ENCODE measurements at regions not wholly inside any gene's neighbourhood (a gene's known extent, or its start where the extent isn't known, plus 50 kb on each side); places are given as distances from the start of the nearest gene placed in this dataset.

DNA sequence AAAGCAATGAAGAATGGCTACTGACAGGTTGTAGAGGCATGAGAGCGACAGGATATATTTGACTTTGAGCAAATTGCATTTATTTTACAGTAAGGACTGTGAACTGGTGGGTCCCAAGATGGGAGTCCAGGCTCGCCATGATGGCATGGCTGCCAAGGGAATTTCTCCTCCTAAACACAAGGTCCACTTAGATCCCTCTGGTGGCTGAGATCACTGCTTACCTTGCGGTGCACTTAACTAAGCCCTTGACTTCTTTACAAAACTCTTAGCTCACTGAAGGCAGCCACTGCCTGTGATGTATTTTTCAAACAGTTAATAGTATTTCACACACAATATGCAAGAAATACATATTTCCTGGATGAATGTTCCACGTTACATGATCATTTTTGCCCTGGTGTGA is 50.3 kb upstream of the SORBS2 start:
- H3K4me1 Mint-ChIP-seq, result no peaks in the 10 kb centered on the region
- POLR2A ChIA-PET, result no interaction called here
- DNase-seq, result no peak
- H3K4me3 Mint-ChIP-seq, result no peak overlapping the region
- H3K27me3 Mint-ChIP-seq, result peaks cover 15% of the 10 kb centered on the region
- TF ChIP-seq, protein P1, sequence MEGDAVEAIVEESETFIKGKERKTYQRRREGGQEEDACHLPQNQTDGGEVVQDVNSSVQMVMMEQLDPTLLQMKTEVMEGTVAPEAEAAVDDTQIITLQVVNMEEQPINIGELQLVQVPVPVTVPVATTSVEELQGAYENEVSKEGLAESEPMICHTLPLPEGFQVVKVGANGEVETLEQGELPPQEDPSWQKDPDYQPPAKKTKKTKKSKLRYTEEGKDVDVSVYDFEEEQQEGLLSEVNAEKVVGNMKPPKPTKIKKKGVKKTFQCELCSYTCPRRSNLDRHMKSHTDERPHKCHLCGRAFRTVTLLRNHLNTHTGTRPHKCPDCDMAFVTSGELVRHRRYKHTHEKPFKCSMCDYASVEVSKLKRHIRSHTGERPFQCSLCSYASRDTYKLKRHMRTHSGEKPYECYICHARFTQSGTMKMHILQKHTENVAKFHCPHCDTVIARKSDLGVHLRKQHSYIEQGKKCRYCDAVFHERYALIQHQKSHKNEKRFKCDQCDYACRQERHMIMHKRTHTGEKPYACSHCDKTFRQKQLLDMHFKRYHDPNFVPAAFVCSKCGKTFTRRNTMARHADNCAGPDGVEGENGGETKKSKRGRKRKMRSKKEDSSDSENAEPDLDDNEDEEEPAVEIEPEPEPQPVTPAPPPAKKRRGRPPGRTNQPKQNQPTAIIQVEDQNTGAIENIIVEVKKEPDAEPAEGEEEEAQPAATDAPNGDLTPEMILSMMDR (IDR thresholded peaks at IDR 0.05), result no peak
- no peak for ATAC-seq (ENCODE audit: low read depth)
- H3K9me3 Mint-ChIP-seq, result peaks cover 5% of the 10 kb centered on the region
- H3K36me3 Mint-ChIP-seq (ENCODE audit: low read depth), result no peaks in the 10 kb centered on the region
- intact Hi-C loops (cut with micrococcal nuclease), result no loop called here
- CTCF ChIA-PET, result no interaction called here
- no peak overlapping the region for H3K27ac Mint-ChIP-seq

DNA sequence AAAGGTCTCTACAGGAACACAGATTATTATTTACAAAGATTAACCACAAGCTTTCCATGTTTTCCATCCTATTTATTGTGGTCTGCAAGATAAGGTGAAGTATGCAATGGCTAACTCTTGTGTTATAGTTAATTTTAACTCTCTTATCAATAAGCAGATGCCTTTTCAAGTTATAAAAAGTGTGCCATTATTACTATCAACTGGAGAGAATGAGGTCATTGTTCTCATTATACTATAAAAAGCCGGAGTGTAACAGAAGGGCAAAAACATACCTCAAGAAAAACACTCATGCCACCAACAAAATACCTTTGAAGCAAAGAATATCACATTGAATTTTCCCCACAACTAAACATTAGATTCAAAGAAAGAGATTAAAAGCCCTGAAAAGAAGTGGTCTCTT is 52.0 kb upstream of the SORBS2 start:
- Mint-ChIP-seq H3K4me3 (no peak overlapping the region), H3K4me1 (no peaks in the 10 kb centered on the region), H3K27ac (no peak overlapping the region), H3K27me3 (peaks cover 15% of the 10 kb centered on the region), H3K36me3 (ENCODE audit: low read depth) (no peaks in the 10 kb centered on the region), H3K9me3 (no peaks in the 10 kb centered on the region)
- ChIA-PET CTCF (no interaction called here), POLR2A (no interaction called here)
- no peak for DNase-seq
- TF ChIP-seq, protein P1 (IDR thresholded peaks at IDR 0.05), result no peak
- ATAC-seq (ENCODE audit: low read depth), result no peak
- intact Hi-C loops (cut with micrococcal nuclease), result no loop called here

DNA sequence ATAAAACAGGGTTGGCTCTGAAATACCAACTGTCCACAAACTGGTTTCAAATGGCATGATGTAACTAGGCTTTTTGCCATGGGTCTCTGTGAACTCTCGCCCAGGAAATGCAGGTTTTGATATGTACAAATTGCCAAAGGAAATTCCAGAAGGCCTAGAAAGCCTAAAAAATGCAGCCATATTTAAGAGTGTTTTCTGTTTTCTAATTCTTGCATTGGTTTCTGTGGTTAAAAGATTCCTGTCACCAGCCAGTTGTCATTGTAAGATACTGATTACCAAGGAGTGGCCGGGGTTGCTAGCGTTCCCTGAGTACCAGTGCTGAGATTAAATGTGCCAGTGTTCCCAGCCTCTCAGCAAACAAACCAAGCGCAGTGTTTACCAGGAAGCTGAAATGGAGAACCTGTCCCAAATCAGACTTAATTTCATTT is 53.9 kb upstream of the SORBS2 start:
- Mint-ChIP-seq H3K27ac (no peak overlapping the region), H3K9me3 (no peaks in the 10 kb centered on the region), H3K36me3 (ENCODE audit: low read depth) (no peaks in the 10 kb centered on the region), H3K4me3 (no peak overlapping the region), H3K27me3 (peaks cover 11% of the 10 kb centered on the region), H3K4me1 (no peaks in the 10 kb centered on the region)
- TF ChIP-seq, protein P1 (IDR thresholded peaks at IDR 0.05), result no peak
- DNase-seq (no peak), ATAC-seq (ENCODE audit: low read depth) (no peak)
- ChIA-PET POLR2A (no interaction called here), CTCF (no interaction called here)
- intact Hi-C loops (cut with micrococcal nuclease), result no loop called here

DNA sequence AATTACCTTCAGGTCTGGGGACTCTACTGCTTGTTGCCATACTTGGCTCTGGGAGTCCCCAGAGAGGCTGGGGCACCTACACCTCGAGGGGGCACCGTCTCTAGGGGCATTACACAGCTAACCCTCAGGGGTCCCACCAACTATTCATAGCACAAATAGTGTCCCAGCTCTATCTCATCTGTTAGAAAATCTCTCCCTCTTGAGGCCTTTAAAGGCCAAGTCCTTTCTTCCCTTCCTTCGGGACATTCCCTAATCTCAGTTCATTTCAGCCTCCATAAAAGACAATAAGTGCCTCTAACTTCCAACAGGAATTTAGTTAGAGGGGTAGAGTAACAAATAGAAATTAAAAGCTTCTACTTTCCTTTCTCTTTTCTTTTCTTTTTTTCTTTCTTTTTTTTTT is 55.8 kb upstream of the SORBS2 start:
- no peak overlapping the region for H3K4me3 Mint-ChIP-seq
- ATAC-seq (ENCODE audit: low read depth), result no peak
- POLR2A ChIA-PET, result no interaction called here
- DNase-seq, result no peak
- H3K4me1 Mint-ChIP-seq, result no peaks in the 10 kb centered on the region
- no peaks in the 10 kb centered on the region for H3K9me3 Mint-ChIP-seq
- H3K36me3 Mint-ChIP-seq (ENCODE audit: low read depth), result no peaks in the 10 kb centered on the region
- TF ChIP-seq, protein P1 (IDR thresholded peaks at IDR 0.05), result no peak
- no peak overlapping the region for H3K27ac Mint-ChIP-seq
- H3K27me3 Mint-ChIP-seq, result peaks cover 6% of the 10 kb centered on the region
- CTCF ChIA-PET, result no interaction called here
- intact Hi-C loops (cut with micrococcal nuclease), result no loop called here

DNA sequence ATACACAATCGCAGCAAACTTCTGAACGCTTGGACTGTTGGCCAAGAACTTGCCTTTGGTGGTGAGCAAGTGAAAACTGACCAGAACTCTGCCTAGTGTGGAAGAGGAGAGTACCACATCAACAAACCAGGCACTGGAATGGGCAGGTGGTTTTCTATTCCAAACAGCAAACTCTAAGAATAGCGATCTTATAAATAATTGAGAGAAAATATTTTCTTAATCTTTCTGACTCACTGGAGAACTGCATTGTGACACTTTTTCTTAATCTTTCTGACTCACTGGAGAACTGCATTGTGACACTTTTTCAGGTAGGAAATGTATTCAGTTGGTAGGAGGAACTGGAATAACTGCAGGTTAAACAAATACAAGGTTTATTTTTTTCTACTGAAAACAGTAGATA is 57.0 kb upstream of the SORBS2 start:
- Mint-ChIP-seq H3K36me3 (ENCODE audit: low read depth) (no peaks in the 10 kb centered on the region), H3K4me3 (no peak overlapping the region), H3K27me3 (peaks cover 4% of the 10 kb centered on the region), H3K9me3 (no peaks in the 10 kb centered on the region), H3K4me1 (no peaks in the 10 kb centered on the region), H3K27ac (no peak overlapping the region)
- no peak for DNase-seq
- ATAC-seq (ENCODE audit: low read depth), result no peak
- TF ChIP-seq, protein P1 (IDR thresholded peaks at IDR 0.05), result no peak
- ChIA-PET CTCF (no interaction called here), POLR2A (no interaction called here)
- intact Hi-C loops (cut with micrococcal nuclease), result no loop called here

Data from activated B cell treated with CpG ODN at 0.5 μM for 24 hours (primary cell).